ENCODE measurements at regions not wholly inside any gene's neighbourhood (a gene's known extent, or its start where the extent isn't known, plus 50 kb on each side); places are given as distances from the start of the nearest gene placed in this dataset.

GRCh38 chr6:14981960-14982359 lies 263.9 kb upstream of the JARID2 start:
- Histone ChIP-seq H3K36me3 (ENCODE audit: insufficient read depth, low read length) (no peaks in the 10 kb centered on the region), H3K4me2 (ENCODE audit: low read length) (no peak overlapping the region), H3K9ac (ENCODE audit: low read length) (no peak overlapping the region), H3K9me2 (ENCODE audit: insufficient read depth, low read length) (no peaks in the 10 kb centered on the region), H3K27ac (ENCODE audit: low read length) (no peak overlapping the region), H2AFZ (ENCODE audit: low read depth, low read length) (no peak overlapping the region), H3K79me2 (replicated peaks; ENCODE audit: insufficient read depth, low read length) (no peaks in the 10 kb centered on the region), H3F3A (ENCODE audit: insufficient read depth, low read length, poor library complexity, severe bottlenecking) (no peaks in the 10 kb centered on the region), H3K4me3 (ENCODE audit: low read length) (no peak overlapping the region), H4K20me1 (ENCODE audit: insufficient read depth) (no peaks in the 10 kb centered on the region), H3K27me3 (ENCODE audit: insufficient read depth, low read depth, low read length) (no peaks in the 10 kb centered on the region), H3K9me3 (ENCODE audit: low read length) (no peaks in the 10 kb centered on the region)
- TF ChIP-seq EP300 (conservative IDR thresholded peaks at IDR 0.05; ENCODE audit: poor library complexity, severe bottlenecking) (no peak), POLR2AphosphoS5 (IDR thresholded peaks at IDR 0.05) (no peak), SMC3 (conservative IDR thresholded peaks at IDR 0.05; ENCODE audit: poor library complexity) (no peak), CTCF (IDR thresholded peaks at IDR 0.05; ENCODE audit: poor library complexity, severe bottlenecking) (no peak), RAD21 (conservative IDR thresholded peaks at IDR 0.05) (no peak), TAF1 (IDR thresholded peaks at IDR 0.05; ENCODE audit: low read depth) (no peak), MXI1 (conservative IDR thresholded peaks at IDR 0.05; ENCODE audit: poor library complexity, severe bottlenecking) (no peak), EZH2 (IDR thresholded peaks at IDR 0.05; ENCODE audit: borderline replicate concordance, insufficient read depth, low read length, poor library complexity, severe bottlenecking) (no peak)
- TF ChIP-seq, protein P1, sequence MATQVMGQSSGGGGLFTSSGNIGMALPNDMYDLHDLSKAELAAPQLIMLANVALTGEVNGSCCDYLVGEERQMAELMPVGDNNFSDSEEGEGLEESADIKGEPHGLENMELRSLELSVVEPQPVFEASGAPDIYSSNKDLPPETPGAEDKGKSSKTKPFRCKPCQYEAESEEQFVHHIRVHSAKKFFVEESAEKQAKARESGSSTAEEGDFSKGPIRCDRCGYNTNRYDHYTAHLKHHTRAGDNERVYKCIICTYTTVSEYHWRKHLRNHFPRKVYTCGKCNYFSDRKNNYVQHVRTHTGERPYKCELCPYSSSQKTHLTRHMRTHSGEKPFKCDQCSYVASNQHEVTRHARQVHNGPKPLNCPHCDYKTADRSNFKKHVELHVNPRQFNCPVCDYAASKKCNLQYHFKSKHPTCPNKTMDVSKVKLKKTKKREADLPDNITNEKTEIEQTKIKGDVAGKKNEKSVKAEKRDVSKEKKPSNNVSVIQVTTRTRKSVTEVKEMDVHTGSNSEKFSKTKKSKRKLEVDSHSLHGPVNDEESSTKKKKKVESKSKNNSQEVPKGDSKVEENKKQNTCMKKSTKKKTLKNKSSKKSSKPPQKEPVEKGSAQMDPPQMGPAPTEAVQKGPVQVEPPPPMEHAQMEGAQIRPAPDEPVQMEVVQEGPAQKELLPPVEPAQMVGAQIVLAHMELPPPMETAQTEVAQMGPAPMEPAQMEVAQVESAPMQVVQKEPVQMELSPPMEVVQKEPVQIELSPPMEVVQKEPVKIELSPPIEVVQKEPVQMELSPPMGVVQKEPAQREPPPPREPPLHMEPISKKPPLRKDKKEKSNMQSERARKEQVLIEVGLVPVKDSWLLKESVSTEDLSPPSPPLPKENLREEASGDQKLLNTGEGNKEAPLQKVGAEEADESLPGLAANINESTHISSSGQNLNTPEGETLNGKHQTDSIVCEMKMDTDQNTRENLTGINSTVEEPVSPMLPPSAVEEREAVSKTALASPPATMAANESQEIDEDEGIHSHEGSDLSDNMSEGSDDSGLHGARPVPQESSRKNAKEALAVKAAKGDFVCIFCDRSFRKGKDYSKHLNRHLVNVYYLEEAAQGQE (IDR thresholded peaks at IDR 0.05; ENCODE audit: borderline replicate concordance), result no peak

DNA sequence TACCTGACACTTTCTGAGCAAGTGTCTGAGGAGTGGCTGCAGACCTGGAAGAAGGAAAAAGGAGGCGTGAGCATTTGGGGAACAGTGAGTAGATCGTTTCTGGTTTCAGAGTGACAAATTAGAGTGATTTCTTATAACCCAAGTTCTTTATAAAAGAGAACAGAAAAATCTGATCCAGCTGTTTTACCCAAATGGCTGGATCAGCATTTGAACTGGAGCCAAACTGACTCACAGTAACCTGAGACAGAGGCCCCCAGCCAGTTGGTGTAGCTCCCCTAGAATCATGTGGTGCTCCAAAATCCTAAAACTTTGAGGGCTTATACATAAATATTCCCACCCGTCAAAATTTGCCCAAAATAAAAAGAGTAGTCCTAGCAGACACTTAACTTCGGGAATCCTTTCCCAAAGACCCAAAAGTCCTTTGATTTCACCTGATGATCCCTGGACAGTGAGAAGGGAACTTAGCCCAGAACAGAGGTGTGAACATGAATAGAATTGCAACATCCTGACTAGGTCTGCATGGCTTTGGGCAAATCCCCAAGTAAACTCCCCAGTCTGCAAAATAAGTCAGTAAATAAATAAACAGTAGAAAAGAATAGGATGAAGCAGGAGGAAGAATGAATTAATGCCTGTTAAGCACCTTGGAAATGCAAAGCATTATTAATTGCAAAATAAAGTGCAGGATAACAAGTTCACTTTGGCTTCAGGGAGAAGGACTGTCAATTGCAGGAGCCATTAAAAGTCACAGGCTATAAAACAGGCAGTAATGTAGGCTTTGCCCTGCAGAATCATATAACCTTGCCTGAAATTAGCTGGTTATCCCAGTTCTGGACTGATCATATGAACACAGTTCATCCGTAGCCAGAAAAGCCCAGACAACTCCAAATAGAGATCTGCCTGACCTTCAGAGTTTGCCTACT lies 262.0 kb upstream of the JARID2 start:
- Histone ChIP-seq H3F3A (ENCODE audit: insufficient read depth, low read length, poor library complexity, severe bottlenecking) (no peaks in the 10 kb centered on the region), H3K27ac (ENCODE audit: low read length) (no peak overlapping the region), H3K9ac (ENCODE audit: low read length) (no peak overlapping the region), H3K27me3 (ENCODE audit: insufficient read depth, low read depth, low read length) (no peaks in the 10 kb centered on the region), H3K79me2 (replicated peaks; ENCODE audit: insufficient read depth, low read length) (no peaks in the 10 kb centered on the region), H3K9me3 (ENCODE audit: low read length) (no peaks in the 10 kb centered on the region), H4K20me1 (ENCODE audit: insufficient read depth) (no peaks in the 10 kb centered on the region), H3K36me3 (ENCODE audit: insufficient read depth, low read length) (no peaks in the 10 kb centered on the region), H3K9me2 (ENCODE audit: insufficient read depth, low read length) (no peaks in the 10 kb centered on the region), H3K4me3 (ENCODE audit: low read length) (no peak overlapping the region), H2AFZ (ENCODE audit: low read depth, low read length) (no peak overlapping the region), H3K4me2 (ENCODE audit: low read length) (no peak overlapping the region)
- TF ChIP-seq TAF1 (IDR thresholded peaks at IDR 0.05; ENCODE audit: low read depth) (no peak), EZH2 (IDR thresholded peaks at IDR 0.05; ENCODE audit: borderline replicate concordance, insufficient read depth, low read length, poor library complexity, severe bottlenecking) (no peak), SMC3 (conservative IDR thresholded peaks at IDR 0.05; ENCODE audit: poor library complexity) (no peak), RAD21 (conservative IDR thresholded peaks at IDR 0.05) (no peak), POLR2AphosphoS5 (IDR thresholded peaks at IDR 0.05) (no peak), MXI1 (conservative IDR thresholded peaks at IDR 0.05; ENCODE audit: poor library complexity, severe bottlenecking) (no peak), CTCF (IDR thresholded peaks at IDR 0.05; ENCODE audit: poor library complexity, severe bottlenecking) (no peak), EP300 (conservative IDR thresholded peaks at IDR 0.05; ENCODE audit: poor library complexity, severe bottlenecking) (no peak)
- TF ChIP-seq, protein P1 (IDR thresholded peaks at IDR 0.05; ENCODE audit: borderline replicate concordance), result no peak
